ENCODE measurements at regions not wholly inside any gene's neighbourhood (a gene's known extent, or its start where the extent isn't known, plus 50 kb on each side); places are given as distances from the start of the nearest gene placed in this dataset.

- H3K27me3 Mint-ChIP-seq: peaks cover 0 to 15% of the 10 kb centered on the region in 2 donors
- no peaks in the 10 kb centered on the region for H3K4me1 Mint-ChIP-seq (ENCODE audit: low read depth in 2 of 2)
- DNase-seq (ENCODE audit: low spot score) (no peak), ATAC-seq (no peak)
- H3K36me3 Mint-ChIP-seq: no peaks in the 10 kb centered on the region
- H3K9me3 Mint-ChIP-seq: no peaks in the 10 kb centered on the region
- no peak overlapping the region for H3K4me3 Mint-ChIP-seq
- no peak overlapping the region for H3K27ac Mint-ChIP-seq
These were observed 105.2 kb upstream of the OTOS start for GRCh38 chr2:240245706-240246105.

GRCh38 chr2:240246173-240246820 is 105.8 kb upstream of the OTOS start:
- DNase-seq (ENCODE audit: low spot score) (no peak), ATAC-seq (peak in 1 of 2 donors; percentile 25)
- no peak overlapping the region for H3K27ac Mint-ChIP-seq
- no peaks in the 10 kb centered on the region for H3K4me1 Mint-ChIP-seq (ENCODE audit: low read depth in 2 of 2)
- H3K9me3 Mint-ChIP-seq: no peaks in the 10 kb centered on the region
- no peaks in the 10 kb centered on the region for H3K36me3 Mint-ChIP-seq
- H3K4me3 Mint-ChIP-seq: no peak overlapping the region
- H3K27me3 Mint-ChIP-seq: peaks cover 0 to 15% of the 10 kb centered on the region in 2 donors

GRCh38 chr2:240247241-240247867 is 106.9 kb upstream of the OTOS start:
- ATAC-seq: no peak
- Mint-ChIP-seq H3K27ac (no peak overlapping the region), H3K36me3 (no peaks in the 10 kb centered on the region), H3K27me3 (peaks cover 0 to 15% of the 10 kb centered on the region in 2 donors), H3K4me3 (no peak overlapping the region), H3K4me1 (ENCODE audit: low read depth in 2 of 2) (no peaks in the 10 kb centered on the region), H3K9me3 (no peaks in the 10 kb centered on the region)
- no peak for DNase-seq (ENCODE audit: low spot score)

- Mint-ChIP-seq H3K4me3 (no peak overlapping the region), H3K27ac (no peak overlapping the region), H3K36me3 (no peaks in the 10 kb centered on the region), H3K9me3 (no peaks in the 10 kb centered on the region), H3K4me1 (ENCODE audit: low read depth in 2 of 2) (no peaks in the 10 kb centered on the region), H3K27me3 (peaks cover 0 to 15% of the 10 kb centered on the region in 2 donors)
- ATAC-seq (no peak), DNase-seq (ENCODE audit: low spot score) (no peak)
These were observed 107.6 kb upstream of the OTOS start for GRCh38 chr2:240247868-240248720.

GRCh38 chr2:240248721-240249422 is 108.4 kb upstream of the OTOS start:
- no peak for ATAC-seq
- H3K9me3 Mint-ChIP-seq: no peaks in the 10 kb centered on the region
- H3K27me3 Mint-ChIP-seq: peaks cover 0 to 12% of the 10 kb centered on the region in 2 donors
- H3K4me3 Mint-ChIP-seq: no peak overlapping the region
- H3K27ac Mint-ChIP-seq: no peak overlapping the region
- no peak for DNase-seq (ENCODE audit: low spot score)
- H3K4me1 Mint-ChIP-seq (ENCODE audit: low read depth in 2 of 2): no peaks in the 10 kb centered on the region
- no peaks in the 10 kb centered on the region for H3K36me3 Mint-ChIP-seq

- Mint-ChIP-seq H3K27ac (no peak overlapping the region), H3K4me1 (ENCODE audit: low read depth in 2 of 2) (no peaks in the 10 kb centered on the region), H3K9me3 (no peaks in the 10 kb centered on the region), H3K27me3 (peaks cover 0 to 7% of the 10 kb centered on the region in 2 donors), H3K36me3 (no peaks in the 10 kb centered on the region), H3K4me3 (no peak overlapping the region)
- no peak for DNase-seq (ENCODE audit: low spot score)
- ATAC-seq: no peak
These were observed 109.1 kb upstream of the OTOS start for GRCh38 chr2:240249423-240250149.

- no peaks in the 10 kb centered on the region for H3K4me1 Mint-ChIP-seq (ENCODE audit: low read depth in 2 of 2)
- DNase-seq (ENCODE audit: low spot score) (no peak), ATAC-seq (no peak)
- H3K36me3 Mint-ChIP-seq: no peaks in the 10 kb centered on the region
- no peak overlapping the region for H3K4me3 Mint-ChIP-seq
- no peaks in the 10 kb centered on the region for H3K9me3 Mint-ChIP-seq
- H3K27ac Mint-ChIP-seq: no peak overlapping the region
- peaks cover 2 to 7% of the 10 kb centered on the region in 2 donors for H3K27me3 Mint-ChIP-seq
These were observed 109.9 kb upstream of the OTOS start for GRCh38 chr2:240250150-240250984.

GRCh38 chr2:240250985-240251847 is 110.8 kb upstream of the OTOS start:
- no peak overlapping the region for H3K4me3 Mint-ChIP-seq
- no peaks in the 10 kb centered on the region for H3K9me3 Mint-ChIP-seq

GRCh38 chr2:240251848-240252190 is 111.4 kb upstream of the OTOS start:
- H3K27ac Mint-ChIP-seq: no peak overlapping the region
- ATAC-seq (no peak), DNase-seq (ENCODE audit: low spot score) (no peak)
- peaks cover 0 to 4% of the 10 kb centered on the region in 2 donors for H3K27me3 Mint-ChIP-seq
- no peaks in the 10 kb centered on the region for H3K9me3 Mint-ChIP-seq
- no peaks in the 10 kb centered on the region for H3K4me1 Mint-ChIP-seq (ENCODE audit: low read depth in 2 of 2)
- no peaks in the 10 kb centered on the region for H3K36me3 Mint-ChIP-seq
- H3K4me3 Mint-ChIP-seq: no peak overlapping the region

More at GRCh38 chr2:240250985-240251847, 110.8 kb upstream of the OTOS start:
- H3K4me1 Mint-ChIP-seq (ENCODE audit: low read depth in 2 of 2): no peaks in the 10 kb centered on the region
- no peak for DNase-seq (ENCODE audit: low spot score)
- peaks cover 4 to 5% of the 10 kb centered on the region in 2 donors for H3K27me3 Mint-ChIP-seq
- no peaks in the 10 kb centered on the region for H3K36me3 Mint-ChIP-seq
- H3K27ac Mint-ChIP-seq: no peak overlapping the region
- ATAC-seq: peak; percentile 57 to 74

GRCh38 chr2:240252191-240252871 is 111.9 kb upstream of the OTOS start:
- DNase-seq (ENCODE audit: low spot score) (no peak), ATAC-seq (no peak)
- H3K27me3 Mint-ChIP-seq: peaks cover 0 to 4% of the 10 kb centered on the region in 2 donors
- no peaks in the 10 kb centered on the region for H3K4me1 Mint-ChIP-seq (ENCODE audit: low read depth in 2 of 2)
- H3K27ac Mint-ChIP-seq: no peak overlapping the region
- H3K9me3 Mint-ChIP-seq: no peaks in the 10 kb centered on the region
- no peaks in the 10 kb centered on the region for H3K36me3 Mint-ChIP-seq
- H3K4me3 Mint-ChIP-seq: no peak overlapping the region

GRCh38 chr2:240252872-240253511 is 112.5 kb upstream of the OTOS start:
- peaks cover 0 to 4% of the 10 kb centered on the region in 2 donors for H3K27me3 Mint-ChIP-seq
- no peak overlapping the region for H3K4me3 Mint-ChIP-seq
- no peak overlapping the region for H3K27ac Mint-ChIP-seq
- DNase-seq (ENCODE audit: low spot score) (no peak), ATAC-seq (no peak)
- H3K9me3 Mint-ChIP-seq: no peaks in the 10 kb centered on the region
- no peaks in the 10 kb centered on the region for H3K36me3 Mint-ChIP-seq
- H3K4me1 Mint-ChIP-seq (ENCODE audit: low read depth in 2 of 2): no peaks in the 10 kb centered on the region
